SHP77 (cell line): ENCODE measurements at regions not wholly inside any gene's neighbourhood (a gene's known extent, or its start where the extent isn't known, plus 50 kb on each side); places are given as distances from the start of the nearest gene placed in this dataset.

Experiments
- DNase-seq, 2 experiments: peaks; one replicate each; lab custom pipeline; 2025; lab: John Stamatoyannopoulos, UW

DNA sequence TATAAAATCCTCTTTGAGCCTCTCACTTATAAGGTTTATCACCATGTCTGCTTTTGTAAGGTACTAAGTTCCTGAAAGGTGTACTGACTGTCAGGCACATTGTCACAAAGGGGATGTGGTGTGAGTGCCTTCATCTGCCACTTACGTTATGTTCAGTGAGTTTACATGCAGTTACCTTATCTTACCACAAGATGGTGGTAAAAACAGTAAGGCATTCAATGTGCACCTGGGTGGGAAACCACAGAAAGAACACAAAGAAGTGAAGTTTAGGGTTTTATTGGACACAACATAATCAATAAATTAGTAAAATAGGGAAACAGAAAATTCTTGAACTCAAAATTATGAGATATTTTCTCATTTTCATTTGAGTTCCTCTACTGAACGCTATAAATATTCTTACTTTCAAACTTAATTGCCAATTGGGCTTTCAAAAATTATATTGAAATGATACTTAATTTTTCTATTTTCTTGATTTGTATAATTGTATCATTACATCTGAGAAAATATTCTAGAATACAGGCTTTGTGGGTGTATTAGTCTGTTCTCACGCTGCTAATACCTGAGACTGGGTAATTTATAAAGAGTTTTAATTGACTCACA lies 650.8 kb downstream of the PCDH7 start:
- DNase-seq: peak in 1 of 2 experiments; percentile 19

DNA sequence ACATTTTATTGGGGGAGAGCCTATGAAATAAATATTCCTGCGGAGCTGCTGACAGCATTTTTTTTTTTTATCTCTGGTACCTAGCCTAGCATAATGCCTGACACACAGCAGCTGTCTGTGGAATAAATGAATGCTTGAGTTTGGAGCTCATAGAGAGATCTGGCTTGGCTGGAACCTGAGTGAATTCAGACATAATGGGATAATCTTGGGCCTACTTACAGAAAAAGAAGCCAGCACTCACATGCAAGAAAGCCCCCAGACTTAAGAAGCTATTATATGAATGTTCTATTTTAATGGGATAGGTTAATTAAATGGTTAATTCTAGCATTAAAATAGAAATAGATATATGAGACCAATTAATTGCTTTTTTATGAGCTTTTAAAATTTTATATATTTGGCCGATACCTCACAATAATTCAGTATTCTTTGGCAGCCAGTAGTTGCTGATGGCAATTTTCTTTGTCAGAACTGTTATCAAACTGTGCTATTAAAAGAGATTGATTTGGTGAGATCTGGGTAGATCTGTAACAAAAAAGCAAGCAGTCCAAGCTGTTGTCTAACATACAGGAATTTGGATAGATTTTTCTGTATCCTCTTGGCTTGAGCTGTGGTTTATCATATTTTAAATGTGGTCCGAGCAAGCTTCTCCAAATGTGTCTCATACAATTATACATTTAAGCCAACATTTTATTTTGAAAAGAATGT lies 654.2 kb downstream of the PCDH7 start:
- DNase-seq: no peak

DNA sequence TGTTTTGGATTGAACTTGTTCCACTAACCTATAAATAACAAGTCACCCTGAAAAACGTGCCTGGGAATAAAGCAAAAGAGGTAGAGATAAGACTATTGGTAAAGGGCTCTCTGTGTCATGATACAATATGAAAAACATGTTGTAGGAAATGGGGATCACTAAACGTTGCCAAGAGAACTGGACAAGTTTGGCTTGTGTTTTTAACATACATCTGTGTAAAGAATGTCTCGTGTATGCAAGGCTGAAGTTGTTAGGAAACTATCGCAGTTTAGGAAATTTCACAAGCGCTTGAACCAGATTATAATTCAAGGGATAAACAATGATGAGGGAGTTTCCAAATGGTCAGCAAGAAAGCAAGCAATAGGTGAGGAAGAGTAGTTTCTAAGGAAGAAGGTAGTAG lies 655.8 kb downstream of the PCDH7 start:
- DNase-seq: no peak

DNA sequence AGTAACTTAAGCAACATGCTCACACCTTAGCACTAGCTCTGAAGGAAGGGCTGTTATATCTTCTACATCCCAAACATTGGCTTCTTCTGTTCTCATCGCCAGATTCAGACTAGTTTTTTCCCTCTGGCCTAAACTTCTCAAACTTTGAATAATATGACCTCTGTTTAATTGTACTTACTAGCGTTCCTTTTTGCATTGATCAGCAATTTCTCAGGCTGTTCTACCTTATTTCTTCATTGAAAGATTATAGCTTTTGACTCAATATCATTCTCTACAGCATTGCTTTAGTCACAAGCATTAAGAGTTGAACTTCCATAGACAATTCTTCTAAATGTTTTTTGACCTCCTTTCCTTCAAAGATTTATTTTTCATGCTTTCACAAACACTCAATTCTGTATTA lies 659.2 kb downstream of the PCDH7 start:
- DNase-seq: no peak

DNA sequence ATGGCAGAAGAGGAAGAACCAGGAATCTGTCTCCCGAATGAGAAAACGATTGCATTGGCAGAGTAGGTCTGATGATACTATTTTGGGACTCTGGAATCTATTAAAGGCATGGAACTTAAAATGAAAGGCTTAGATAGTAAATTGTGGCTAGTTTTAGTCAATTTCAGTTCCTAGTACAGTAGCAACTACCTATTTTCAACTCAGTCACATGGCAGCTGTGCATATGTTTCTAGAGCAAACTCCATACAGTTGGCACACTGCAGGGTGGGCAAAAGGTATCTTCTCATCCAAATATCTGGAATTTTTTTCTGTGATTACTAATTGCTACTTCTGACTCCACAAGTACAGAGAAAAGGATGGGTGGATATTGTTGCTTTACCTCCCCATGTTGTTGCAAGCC lies 663.6 kb downstream of the PCDH7 start:
- DNase-seq: no peak

DNA sequence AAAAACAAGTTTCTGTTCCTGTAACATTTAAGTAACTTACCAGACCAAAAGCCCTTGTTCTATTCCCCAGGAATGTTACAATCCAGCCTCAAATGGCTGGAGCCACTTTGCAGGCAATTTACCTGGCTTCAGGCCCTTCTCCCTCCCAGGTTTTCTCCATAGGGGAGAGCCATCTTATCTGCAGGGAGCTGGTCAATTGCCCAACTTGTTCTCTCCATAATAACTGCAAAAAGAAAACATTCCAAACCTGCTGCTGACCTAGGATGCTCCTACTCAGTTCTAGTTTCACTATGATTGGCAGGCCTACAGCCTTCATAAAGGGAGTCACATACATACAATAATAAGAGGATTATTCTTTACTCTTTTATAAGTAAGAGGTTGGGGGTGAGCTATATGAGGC lies 670.7 kb downstream of the PCDH7 start:
- DNase-seq: no peak

DNA sequence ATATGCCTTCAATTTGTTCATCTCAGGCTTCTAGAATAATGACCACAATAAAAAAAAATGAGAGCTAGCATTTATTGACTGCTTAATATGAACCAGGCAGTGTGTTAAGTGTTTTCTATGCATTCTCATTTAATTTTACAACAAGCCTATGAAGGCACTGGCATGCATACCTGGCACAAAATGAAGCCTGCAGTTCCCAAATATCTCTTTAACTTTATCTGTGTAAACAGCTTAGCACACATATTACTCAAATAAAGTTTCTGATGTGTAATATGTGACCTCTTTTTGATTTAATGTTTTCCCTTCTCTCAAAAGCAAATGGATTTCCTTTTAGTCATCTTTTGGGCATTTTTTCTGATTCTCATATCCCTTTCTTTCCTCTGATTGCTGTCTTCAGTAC lies 671.8 kb downstream of the PCDH7 start:
- no peak for DNase-seq

DNA sequence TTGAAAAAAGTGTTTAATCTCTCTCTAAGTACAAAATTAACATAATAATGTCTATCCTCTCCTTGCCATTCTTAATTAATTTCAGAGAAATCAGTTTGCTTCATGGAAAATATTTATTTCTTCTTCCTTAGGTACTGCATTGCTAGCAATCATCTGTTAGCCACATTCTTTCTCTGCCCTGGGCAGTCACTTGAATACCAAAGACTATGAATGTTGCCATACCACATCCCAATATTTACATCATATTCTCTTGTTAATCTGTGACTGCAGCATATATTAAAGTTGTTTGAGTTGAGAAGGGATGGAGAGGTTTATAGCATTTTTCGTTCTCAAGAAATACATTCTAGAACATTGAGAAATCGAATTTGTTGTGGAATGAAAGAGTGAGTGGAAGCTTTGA lies 672.8 kb downstream of the PCDH7 start:
- no peak for DNase-seq

DNA sequence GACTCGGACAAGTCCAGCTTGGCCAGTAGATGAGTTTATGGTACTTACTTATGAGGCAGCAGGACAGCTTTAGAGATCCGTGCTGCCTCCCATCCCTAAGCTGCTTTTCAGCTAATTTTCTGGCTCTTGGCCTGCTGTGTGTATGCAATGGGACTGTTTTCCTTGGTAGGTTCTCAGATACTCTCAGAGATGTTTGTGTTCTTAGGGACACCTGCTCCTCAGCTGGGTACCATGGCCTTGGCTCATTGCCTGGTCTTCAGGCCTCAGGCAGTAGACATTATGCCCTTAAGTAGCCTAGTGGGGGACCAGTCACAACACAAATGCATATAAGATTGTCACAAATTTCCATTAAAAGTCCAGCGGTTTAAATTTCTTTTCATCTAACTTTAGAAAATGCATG lies 688.0 kb downstream of the PCDH7 start:
- no peak for DNase-seq

DNA sequence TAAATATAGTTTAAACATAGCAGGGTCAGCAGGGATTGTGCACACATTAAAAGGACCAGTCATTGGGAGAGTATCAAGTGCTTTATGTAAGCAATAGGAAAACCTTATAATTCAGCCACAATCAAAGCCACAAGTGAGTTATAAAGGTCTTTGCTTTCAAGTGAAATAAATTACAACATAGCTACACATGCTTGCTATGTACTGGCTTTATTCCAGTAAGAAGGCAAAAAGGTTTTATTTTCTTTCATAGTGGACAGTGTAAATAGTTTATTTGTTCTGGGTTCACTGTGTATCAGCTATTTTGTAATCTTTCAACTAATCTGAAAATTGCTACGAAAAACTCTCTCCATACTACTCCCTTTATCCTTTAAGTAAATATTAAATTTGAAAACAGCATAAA lies 691.4 kb downstream of the PCDH7 start:
- no peak for DNase-seq

DNA sequence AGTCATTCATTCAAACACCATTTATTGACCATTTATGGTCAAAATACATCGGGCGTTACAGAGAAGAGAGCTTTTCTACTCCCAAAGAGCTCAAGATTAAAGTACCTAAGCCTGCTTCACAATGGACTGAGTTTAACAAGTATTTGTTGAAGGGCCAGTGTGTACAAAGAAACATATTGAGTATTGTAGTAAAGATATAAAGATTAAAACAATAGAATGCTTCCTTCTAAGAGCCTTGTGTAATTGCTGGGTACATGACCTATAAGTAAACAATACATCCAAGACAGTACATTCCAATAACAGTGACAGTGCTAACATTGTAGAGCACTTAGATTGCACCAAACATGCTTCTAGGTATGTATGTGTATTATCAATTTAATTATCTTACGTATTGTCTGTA lies 695.5 kb downstream of the PCDH7 start:
- DNase-seq: no peak

DNA sequence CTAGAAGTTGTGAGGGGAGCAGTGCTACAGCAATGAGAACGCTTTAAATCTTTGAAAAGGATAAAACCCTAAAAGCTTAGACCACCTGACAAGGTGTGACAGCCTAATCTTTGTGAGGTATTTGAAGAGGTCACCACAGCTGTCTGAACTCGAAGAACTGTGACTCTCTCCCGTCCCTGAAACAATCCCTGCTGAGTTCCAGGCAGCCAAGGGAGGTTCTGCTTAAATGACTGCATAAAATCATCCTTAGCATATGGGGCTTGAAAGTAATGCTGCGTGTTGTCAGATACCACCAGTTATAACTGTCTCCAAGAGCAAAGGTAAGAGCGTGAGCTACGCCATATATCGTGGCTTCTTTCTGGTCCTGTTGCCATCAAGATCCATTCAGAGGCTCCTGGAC lies 696.3 kb downstream of the PCDH7 start:
- DNase-seq: no peak

DNA sequence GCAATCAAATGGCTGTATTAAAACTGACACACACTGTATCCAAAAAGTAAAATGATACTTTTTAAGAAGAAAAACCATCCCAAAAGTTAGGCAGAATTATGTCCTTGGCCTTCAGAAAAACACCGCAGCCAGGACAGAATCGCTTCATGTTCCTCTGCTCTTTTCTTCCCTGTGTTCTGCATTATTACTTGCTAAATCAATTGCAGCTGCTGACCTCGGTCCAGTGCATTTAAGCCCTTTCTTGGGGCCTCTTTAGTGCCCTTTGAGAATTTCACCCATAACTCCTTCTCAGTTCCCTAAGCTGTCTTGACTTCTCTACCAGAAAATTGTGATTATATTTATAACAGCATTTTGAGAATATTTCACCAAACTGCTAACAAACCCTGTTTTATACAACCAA lies 696.9 kb downstream of the PCDH7 start:
- DNase-seq: no peak

DNA sequence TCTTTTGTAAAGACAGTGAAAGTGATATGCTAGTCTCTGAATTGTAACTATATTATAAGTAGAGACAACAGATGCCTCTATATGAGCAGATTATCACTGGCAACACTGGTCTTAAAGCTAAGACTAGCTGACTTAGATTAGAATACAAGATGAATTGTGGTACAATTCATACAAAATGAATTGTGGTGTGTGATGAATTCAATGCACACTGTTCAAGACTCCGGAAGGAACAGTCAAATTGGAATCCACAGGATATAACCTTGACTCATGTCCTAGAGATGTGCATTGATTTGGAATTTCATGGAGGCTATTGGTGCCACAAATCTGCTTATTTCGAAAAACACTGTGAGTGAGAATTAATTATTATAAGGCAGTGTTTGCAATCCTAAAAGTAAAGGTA lies 701.8 kb downstream of the PCDH7 start:
- DNase-seq: no peak

DNA sequence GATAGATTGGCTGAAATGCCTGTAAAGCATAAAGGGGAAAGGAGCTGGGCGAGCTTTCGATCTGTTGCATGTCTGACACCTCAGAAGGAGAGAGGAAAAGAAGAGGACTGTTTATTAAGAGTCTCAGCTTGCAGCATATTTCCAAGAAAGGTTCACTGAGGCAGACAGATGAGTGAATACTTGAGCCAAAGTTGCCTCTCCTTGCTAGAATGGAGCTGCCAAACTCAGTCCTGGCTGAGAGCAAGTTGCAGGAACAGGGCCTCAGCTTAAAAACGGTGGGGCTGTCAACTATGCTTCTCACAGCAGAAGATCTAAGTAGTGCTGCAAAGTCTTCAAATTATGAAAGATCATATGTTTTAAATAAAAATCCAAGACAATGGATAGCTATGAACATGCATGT lies 707.5 kb downstream of the PCDH7 start:
- DNase-seq: no peak

DNA sequence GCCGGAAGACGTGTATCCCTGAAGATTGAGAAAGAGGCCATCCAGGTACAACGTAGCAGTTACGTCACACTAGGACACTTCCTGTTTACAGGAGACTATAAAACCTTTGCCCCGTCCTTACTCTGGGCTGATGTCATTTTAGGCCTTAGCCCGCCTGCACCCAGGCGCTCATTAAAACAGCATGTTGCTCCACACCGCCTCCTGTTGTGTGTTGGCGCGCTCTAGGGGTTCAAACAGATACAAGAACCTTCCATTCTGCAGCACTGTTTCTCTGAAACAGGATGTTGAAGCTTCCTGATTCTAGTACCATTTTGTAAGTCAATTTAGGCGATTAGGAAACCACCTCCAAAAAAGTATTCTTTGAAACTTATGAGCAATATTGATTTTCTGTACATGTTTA lies 722.1 kb downstream of the PCDH7 start:
- no peak for DNase-seq

DNA sequence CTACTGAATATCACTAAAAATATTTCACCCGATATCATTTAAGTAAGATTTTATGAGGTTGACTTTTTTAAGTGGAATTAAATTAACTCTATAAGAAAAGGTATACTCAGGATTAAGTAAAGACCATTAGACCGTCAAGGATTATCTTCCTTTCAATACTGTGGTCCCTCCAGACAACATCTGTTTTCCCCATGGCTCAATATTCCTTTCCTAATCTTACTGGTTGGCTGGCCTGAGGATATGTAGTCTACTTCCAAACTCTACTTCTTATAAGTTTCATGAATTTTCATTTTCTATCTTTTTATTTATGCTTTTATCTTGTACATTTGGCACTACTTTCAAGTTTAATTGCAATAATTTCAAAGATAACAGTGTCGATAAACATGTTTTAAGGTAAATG lies 725.4 kb downstream of the PCDH7 start:
- no peak for DNase-seq

DNA sequence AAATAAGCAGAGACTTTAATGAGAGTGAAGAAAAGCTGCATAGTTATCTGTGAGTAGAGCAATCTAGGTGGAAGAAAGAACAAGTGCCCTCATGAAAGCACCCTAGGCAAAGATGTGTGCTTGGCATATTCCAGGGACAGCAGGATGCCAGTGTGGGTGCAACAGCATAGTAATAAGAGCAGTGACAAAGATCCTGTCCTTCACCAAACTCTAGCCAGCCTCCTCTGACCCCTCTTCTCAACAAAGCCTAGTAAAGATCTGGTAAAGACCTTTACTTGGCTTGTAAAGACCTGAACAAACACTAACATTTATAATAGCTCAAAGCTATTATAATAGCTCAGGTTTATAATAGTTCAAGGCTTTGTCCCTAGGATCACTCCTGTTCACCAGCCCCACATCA lies 735.4 kb downstream of the PCDH7 start:
- DNase-seq: no peak

DNA sequence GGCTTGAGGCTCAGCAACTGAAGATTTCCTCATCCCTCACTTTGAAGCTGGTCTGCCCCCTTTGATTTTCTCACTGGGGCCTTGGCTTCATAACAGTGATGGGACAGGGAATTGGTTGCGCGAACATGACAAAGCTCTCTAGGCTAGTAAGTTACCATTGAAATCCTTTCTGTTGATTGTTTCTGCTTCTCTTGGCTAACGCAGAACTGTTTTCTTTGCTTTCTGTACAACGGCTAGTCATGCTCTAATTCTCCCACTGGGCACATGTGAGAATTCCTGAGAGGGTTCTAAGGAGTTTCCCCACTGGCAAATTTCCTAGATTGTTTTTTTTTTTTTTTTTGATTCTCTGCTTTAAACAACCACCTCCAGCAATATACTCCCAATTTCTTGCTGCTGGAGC lies 738.6 kb downstream of the PCDH7 start:
- DNase-seq: no peak

DNA sequence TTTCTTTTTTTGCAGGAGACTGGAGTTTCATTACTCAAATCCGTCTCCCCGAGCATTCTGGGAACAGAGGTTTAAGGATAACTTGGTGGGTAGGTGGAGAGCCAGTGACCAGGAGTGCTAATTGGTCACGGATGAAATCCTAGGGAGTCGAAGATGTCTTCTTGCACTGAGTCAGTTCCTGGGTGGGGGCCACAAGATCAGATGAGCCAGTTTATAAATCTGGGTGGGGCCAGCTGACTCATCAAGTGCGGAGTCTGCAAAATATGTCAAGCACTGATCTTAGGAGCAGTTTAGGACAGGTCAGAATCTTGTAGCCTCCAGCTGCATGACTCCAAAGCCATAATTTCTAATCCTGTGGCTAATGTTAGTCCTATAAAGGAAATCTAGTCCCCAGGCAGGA lies 741.3 kb downstream of the PCDH7 start:
- no peak for DNase-seq

DNA sequence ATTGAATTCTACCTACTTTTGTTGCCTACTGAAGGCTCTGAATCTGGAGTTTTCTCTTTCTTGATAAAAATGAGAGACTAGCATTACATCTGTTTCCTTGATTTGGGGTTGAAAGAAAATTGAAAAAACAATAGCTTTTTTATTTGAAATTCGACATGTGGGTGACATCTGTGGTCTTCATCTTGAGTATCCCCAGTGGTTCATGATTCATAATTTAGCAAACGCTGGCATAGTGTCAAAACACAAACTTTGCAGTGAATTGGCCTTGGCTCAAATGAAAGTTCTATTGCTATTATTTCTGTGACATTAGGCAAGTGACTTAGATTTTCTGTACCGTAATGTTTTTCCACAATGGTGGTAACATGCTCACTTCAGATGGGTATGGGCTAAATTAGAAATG lies 747.6 kb downstream of the PCDH7 start:
- no peak for DNase-seq

DNA sequence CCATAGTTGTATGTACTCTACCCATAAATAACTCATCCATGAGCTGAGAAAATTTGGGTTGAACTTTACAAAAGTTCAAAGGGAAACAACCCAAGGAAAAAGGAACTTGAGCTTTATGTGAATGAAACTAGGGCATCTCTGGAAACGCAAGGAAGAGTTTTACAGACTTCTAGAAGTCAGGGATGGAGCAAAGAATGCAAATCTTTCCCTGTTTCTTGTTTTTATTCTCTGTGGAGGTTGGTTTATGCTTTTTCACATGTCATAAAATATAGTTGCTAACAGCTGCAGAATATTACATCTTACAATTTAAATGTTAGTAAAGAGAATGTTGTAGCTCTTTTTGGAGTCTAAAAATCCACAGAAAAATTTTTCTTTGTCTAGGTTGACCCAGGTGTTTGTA lies 754.1 kb downstream of the PCDH7 start:
- no peak for DNase-seq

DNA sequence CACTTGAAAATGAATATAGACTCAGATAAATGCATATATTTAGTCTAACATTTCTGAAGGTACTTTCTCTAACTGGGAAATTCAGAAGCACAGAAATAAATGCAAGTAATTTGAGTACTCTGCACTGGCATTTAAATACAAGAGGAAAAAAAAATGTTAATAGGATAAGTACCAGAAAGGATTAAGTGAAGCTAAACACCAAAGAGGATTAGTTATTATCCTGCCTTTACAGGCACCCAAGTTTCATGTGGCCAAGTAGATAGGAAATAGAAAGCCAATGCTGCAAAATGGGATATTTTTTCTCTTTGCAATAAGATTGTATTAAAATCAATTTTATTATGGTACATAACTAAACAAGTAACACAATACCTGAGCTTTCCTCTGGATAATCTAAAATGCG lies 762.5 kb downstream of the PCDH7 start:
- no peak for DNase-seq

DNA sequence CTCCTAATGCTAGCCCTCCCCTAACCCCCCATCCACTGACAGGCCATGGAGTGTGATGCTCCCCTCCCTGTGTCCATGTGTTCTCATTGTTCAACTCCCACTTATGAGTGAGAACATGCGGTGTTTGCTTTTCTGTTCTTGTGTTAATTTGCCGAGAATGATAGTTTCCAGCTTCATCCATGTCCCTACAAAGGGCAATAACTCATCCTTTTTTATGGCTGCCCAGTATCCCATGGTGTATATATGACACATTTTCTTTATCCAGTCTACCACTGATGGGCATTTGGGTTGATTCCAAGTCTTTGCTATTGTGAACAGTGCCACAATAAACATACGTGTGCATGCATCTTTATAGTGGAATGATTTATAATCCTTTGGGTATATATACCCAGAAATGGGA lies 779.0 kb downstream of the PCDH7 start:
- DNase-seq: peak; percentile 12 to 29
